ENCODE measurements at regions not wholly inside any gene's neighbourhood (a gene's known extent, or its start where the extent isn't known, plus 50 kb on each side); places are given as distances from the start of the nearest gene placed in this dataset.

DNA sequence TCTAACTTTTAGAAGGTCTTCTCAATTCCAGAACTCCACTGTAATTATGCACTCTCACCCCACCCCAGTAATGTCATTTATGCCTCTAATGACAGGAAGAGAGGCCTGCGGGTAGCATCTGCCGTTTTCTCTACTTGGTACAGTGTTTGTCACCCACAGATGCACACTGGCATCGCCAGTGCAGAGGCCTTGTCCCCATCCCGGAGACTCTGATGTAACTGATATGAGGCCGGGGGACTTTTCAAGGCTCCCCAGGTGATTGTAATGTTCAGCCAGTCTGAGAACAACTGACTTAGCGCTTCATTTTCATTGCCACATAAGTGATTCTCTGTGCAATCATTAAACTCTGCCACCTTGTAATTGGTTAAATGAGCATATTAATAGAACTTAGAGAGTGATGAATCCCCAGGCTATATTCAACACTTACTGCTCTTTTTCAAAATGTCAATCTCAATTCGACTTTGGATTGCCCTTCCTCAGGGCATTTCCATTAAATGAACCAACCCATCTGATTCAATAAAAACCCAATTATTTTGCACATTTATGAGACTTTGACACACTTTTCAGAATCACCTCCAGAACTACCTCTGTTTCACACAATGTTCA lies 113.2 kb downstream of the HERPUD2 start:
- DNase-seq (ENCODE audit: low read depth in 2 of 2), result no peak

GRCh38 chr7:35576031-35576573 lies 118.8 kb downstream of the HERPUD2 start:
- no peak for DNase-seq (ENCODE audit: low read depth in 2 of 2)

DNA sequence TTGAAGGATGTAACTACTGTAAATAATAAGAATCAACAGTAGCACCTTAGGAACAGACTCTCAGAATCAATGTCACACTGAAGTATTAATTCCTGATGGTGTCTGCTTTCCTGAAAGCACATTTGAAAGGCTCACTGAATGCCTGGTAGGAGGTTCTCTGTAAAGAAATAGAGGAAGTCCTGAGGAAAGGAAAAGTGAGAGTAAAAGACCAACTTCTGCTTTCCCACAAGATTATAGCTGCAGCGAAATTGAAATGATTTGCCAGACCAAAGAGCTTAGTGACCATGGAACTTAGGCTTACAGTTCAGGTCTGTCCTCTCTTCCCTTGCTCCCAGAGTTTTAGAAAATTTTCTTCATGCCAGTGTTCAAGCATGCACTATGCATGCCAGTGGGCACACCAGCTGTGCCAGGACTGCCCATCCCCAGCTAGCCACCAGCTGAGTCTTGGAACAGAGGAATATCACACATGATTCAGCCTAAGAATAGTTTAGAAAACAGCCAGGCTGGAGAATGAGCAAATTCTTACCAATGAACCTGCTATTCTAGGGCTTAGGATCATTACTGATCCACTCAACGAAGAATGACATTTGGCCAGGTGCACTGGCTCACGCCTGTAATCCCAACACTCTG lies 123.2 kb downstream of the HERPUD2 start:
- DNase-seq (ENCODE audit: low read depth in 2 of 2), result no peak

DNA sequence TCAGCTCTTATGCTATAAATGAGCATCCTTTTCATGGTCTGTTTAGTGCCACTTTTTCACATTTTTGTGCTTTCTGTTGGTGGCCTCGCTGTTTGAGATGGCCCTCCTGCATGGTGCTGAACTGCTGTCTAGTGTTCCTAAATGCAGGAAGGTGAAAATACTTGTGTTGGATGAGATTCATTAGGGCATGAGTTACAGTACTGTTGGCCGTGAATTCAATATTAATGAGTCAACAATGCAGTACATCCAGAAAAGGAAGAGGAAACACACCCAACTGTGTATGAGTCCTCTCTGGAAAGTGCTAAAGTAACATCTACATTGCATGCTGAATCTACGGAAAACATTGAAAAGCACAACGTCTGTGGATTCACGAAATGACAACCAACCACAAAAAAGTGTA lies 124.0 kb downstream of the HERPUD2 start:
- no peak for DNase-seq (ENCODE audit: low read depth in 2 of 2)

DNA sequence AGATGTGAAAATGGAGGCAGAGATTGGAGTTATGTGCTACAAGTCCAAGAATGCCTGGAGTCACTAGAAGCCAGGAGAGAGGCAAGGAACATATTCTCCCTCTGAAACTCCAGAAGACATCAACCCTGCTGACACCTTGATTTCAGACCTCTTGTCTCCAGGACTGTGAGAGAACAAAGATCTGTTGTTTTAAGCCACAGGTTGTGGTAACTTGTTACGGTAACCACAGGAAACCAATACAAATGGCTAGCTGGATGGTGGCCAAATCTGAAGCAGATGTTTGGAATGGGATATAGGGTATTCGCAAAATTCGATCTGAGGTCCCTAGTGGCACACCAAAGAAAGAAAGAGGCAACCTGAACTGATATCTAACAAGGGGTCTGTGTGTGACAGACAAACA lies 129.0 kb downstream of the HERPUD2 start:
- no peak for DNase-seq (ENCODE audit: low read depth in 2 of 2)

DNA sequence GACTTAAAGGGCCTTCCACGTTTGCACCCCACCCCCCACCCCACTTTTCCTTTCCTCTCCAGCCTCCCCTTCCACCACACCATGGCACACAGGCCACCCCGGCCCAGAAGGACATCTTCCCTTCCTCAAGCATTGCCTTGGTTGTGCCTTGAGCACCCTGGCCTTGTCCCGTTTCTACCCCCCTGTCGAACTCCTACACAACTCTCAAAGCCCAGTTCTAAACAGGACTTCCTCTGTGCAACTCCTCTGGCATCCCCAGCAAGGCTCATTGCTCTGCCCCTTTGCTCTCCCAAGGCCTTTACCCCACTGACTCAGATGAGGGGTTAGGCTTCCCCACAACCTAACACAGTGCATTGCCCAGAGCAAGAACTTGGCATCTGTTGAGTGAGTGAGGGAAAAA lies 136.1 kb downstream of the HERPUD2 start:
- DNase-seq (ENCODE audit: low read depth in 2 of 2), result no peak

- no peak for DNase-seq (ENCODE audit: low read depth in 2 of 2)
These were observed 138.1 kb downstream of the HERPUD2 start for GRCh38 chr7:35556515-35557471.

- no peak for DNase-seq (ENCODE audit: low read depth in 2 of 2)
These were observed 139.0 kb downstream of the HERPUD2 start for GRCh38 chr7:35555934-35556333.

DNA sequence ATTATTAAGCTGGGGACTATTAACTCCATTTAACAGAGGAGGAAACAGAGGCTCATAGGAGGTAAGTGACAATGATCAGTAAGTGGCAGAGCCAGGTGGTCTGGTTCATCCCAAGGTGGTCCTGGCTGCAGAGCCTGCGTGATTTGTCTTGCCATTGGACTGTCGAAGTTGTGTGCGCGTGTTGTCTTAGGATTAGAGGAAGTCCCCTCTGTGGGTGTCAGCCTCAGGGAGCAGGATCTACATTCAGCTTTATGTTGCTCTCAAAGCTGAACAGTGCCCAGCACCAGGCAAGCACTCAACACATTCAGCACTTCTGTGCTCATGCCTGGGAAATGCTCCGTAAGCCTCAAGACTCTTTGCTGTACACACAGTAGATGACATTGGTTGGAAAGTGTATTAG lies 139.5 kb downstream of the HERPUD2 start:
- DNase-seq (ENCODE audit: low read depth in 2 of 2), result no peak

- no peak for DNase-seq (ENCODE audit: low read depth in 2 of 2)
These were observed 141.4 kb downstream of the HERPUD2 start for GRCh38 chr7:35553519-35553918.

- no peak for DNase-seq (ENCODE audit: low read depth in 2 of 2)
These were observed 142.2 kb downstream of the HERPUD2 start for GRCh38 chr7:35552691-35553090.

DNA sequence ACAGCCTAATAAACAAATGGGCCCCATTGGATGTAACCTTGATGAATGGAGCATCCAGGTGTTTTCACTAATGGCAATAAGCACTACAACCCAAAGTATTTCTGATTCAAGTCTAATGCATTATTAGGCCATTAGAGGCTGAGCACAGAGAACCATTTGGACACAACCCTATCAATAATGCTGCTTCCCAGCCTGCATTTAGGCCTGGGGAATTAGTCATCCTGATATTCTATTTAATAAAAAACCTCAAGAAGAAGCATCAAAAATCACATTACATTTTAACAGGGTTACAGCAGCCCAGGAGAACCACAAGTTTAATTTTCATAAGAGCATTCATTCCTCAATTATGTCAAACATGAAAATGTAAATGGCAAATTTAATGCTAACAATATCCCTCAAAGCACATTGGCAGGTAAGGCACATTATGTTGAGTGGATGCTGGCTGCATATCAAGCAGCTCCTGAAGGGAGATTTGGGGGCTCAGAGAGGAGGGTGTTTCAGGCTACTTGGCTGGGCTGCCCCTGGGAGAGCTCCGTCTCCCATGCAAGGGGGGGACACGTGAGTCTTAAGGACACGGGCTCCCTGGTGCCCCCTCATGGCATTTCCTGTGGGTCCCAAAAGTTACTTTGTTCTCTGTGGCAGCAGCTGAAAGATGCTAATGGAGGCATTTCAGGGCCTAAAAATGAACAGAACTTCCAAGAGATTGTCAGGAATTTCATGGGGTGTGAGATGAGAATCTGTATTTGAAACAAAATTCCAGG lies 143.4 kb downstream of the HERPUD2 start:
- no peak for DNase-seq (ENCODE audit: low read depth in 2 of 2)

DNA sequence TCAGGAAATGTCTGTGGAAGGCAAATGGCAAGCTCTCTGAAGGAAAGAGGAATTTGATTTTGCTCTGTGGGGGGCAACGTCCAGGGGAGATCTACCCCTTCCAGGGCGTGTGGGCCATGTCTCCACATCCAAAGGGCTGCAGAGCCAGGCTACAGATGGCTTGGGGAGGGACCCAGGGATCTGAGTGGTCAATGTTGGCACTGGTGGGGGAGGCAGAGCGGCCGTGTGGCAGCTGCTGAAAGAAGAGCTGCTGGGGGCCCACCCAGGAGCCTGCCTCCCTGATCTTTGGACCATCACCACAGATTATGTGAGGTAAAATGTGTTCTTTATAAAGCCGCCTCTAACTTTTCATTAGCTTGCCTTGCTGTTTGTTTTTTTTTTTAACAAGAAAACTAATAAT lies 144.1 kb downstream of the HERPUD2 start:
- no peak for DNase-seq (ENCODE audit: low read depth in 2 of 2)

- DNase-seq (ENCODE audit: low read depth in 2 of 2), result no peak
These were observed 145.2 kb downstream of the HERPUD2 start for GRCh38 chr7:35549781-35550180.

DNA sequence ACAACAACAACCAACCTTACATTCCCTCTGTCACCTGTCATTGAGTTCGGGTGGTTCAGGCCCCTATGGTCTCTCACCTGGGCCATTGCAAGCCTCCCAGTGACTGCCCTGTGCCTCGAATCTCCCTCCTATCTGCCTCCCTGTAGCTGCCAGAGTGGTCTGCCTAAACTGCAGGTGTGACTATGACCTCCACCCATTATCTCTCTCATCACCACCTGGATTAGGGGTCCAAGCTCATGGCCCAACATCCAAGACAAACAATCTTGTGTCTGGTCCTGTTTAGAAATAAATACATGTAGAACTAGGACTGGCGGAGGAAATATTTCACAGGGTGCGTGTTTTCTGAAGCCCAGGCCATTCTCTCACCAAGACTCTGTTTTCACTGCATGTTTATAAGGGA lies 146.6 kb downstream of the HERPUD2 start:
- no peak for DNase-seq (ENCODE audit: low read depth in 2 of 2)

- DNase-seq (ENCODE audit: low read depth in 2 of 2), result no peak
These were observed 148.1 kb downstream of the HERPUD2 start for GRCh38 chr7:35546691-35547429.

- no peak for DNase-seq (ENCODE audit: low read depth in 2 of 2)
These were observed 149.1 kb downstream of the HERPUD2 start for GRCh38 chr7:35545831-35546230.

DNA sequence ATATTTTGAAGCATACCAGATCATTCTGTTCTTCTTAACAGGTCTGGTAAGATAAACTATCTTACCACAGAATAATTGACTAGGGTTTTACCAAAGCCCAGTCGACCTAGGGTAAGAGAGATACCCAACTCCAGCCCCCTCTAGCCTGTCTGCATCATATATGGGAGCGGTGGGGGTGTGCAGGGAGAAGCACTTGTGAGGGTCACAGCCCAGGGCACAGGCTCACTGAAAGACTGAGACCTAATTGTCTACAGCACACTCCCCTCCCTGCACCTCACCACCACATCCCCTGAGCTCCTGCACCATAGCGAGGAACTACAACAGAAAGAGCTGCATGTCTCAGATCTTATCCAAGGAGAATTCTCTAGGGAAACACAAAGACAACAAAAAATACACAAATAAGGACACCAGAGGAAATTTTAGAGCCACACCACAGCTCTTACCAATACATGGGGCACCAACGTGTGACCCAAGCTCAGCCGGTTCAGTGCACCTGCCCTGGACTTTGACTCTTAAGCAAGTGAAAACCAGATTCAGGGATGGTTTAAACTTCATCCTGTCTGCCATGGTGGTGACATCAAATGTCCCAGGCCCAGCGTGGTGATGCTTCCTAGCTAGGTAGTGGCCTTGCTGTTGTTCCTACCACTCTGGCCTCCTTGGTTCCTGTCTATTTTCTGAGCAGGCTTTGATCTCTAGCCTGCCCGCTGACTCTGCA lies 150.8 kb downstream of the HERPUD2 start:
- no peak for DNase-seq (ENCODE audit: low read depth in 2 of 2)

DNA sequence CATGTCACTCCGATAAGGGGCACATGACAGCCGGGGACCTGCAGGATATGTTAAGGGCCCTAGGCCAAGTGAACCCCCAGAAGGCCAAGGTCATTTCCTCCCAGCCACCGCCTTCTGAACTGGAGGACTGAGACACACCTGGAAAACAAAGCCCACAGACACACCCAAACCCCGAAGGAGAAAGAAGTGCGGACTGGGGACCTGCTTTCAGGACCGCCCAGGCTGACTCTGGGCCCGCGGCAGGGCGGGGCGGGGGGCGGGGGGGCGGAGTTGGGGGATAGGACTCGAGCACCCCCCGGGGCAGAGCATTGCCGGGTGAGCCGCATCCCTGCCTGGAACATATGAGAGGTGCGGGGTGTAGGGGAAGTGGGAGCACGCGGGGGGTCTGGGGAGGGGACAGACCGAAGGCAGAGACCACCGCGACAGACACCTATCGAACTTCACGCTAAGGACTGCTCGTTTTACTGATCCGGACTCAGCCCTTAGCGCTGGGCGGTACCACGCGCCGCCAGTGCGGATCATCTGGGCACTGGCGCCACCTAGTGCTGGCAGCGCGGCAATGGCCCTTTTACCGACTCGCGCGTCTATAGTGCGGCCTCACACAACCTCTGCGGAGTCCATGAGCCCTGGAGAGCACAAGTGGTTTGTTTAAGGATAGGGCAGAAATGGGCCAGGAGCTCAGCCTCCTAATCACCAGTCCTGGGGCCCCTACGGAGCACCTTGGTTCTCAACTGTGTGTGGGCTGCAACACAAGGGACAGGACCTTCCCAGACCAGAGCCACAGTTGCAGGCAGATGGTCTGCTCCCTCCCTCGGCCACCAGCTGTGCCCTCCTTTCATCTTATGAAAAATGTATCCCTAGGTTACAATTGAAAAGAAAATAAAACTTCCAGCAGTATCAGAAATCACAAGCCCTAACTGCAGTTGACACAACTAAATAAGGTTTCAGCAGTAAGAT lies 157.6 kb downstream of the HERPUD2 start:
- DNase-seq (ENCODE audit: low read depth in 2 of 2), result peak; percentile 68 to 75

Data from stimulated activated CD4-positive, alpha-beta T cell treated with anti-CD3 and anti-CD28 coated beads, Interleukin-4, amount 100 ng/mL, for 48 hours (primary cell).